Ishikawa (cell line): ENCODE measurements at regions not wholly inside any gene's neighbourhood (a gene's known extent, or its start where the extent isn't known, plus 50 kb on each side); places are given as distances from the start of the nearest gene placed in this dataset.
A peak's percentile ranks its signal among the peaks of the same experiment; 100 is the strongest.

Experiments
- CEBPB ChIP-seq: IDR thresholded peaks from 2 replicates; pipeline ENCODE4 v1.6.1; 2012
- CREB1 ChIP-seq: IDR thresholded peaks from 2 replicates; pipeline ENCODE4 v1.6.1; 2012; ENCODE audit warnings: low read depth
- EGR1 ChIP-seq: IDR thresholded peaks from 2 replicates; pipeline ENCODE4 v1.6.1; 2012
- EP300 ChIP-seq: IDR thresholded peaks from 2 replicates; pipeline ENCODE4 v1.6.1; 2012; ENCODE audit warnings: borderline replicate concordance
- FOXM1 ChIP-seq: IDR thresholded peaks from 2 replicates; pipeline ENCODE4 v1.6.1; 2012; ENCODE audit warnings: low read depth, borderline replicate concordance
- MAX ChIP-seq: IDR thresholded peaks from 2 replicates; pipeline ENCODE4 v1.6.1; 2012
- NFIC ChIP-seq: IDR thresholded peaks from 2 replicates; pipeline ENCODE4 v1.6.1; 2012
- RAD21 ChIP-seq: IDR thresholded peaks from 2 replicates; pipeline ENCODE4 v1.6.1; 2012; ENCODE audit warnings: low read depth
- REST ChIP-seq: IDR thresholded peaks from 2 replicates; pipeline ENCODE4 v1.6.1; 2012; ENCODE audit warnings: low read depth, mild to moderate bottlenecking
- TAF1 ChIP-seq: IDR thresholded peaks from 2 replicates; pipeline ENCODE4 v1.6.1; 2012; ENCODE audit warnings: low read depth, mild to moderate bottlenecking
- TCF12 ChIP-seq: IDR thresholded peaks from 2 replicates; pipeline ENCODE4 v1.6.1; 2012; ENCODE audit warnings: low read depth
- TEAD4 ChIP-seq: IDR thresholded peaks from 2 replicates; pipeline ENCODE4 v1.6.1; 2012
- USF1 ChIP-seq: IDR thresholded peaks from 2 replicates; pipeline ENCODE4 v1.6.1; 2012
- YY1 ChIP-seq: IDR thresholded peaks from 2 replicates; pipeline ENCODE4 v1.6.1; 2012; ENCODE audit warnings: low read depth
- ZBTB7A ChIP-seq: IDR thresholded peaks from 2 replicates; pipeline ENCODE4 v1.6.1; 2012; ENCODE audit warnings: low read depth

- TF ChIP-seq EGR1 (no peak), TCF12 (no peak), REST (no peak), ZBTB7A (no peak), FOXM1 (no peak), TAF1 (no peak), USF1 (no peak), RAD21 (no peak), TEAD4 (no peak), EP300 (no peak), MAX (no peak), YY1 (no peak), NFIC (no peak), CEBPB (no peak)
These were observed 63.0 kb upstream of the TRIM2 start for GRCh38 chr4:153141238-153141637.

GRCh38 chr4:153142700-153143438 lies 61.4 kb upstream of the TRIM2 start:
- TF ChIP-seq CEBPB (no peak), TEAD4 (peak; percentile 47), RAD21 (peak; percentile 93), CREB1 (no peak), NFIC (peak; percentile 86)

- peak; percentile 98 for TF ChIP-seq NFIC
- TF ChIP-seq CREB1, result no peak
- TF ChIP-seq MAX, result peak; percentile 68
- TF ChIP-seq TEAD4, result peak; percentile 93
- no peak for TF ChIP-seq TAF1
- peak; percentile 99 for TF ChIP-seq TCF12
- TF ChIP-seq FOXM1, result peak; percentile 88
- TF ChIP-seq ZBTB7A, result no peak
- no peak for TF ChIP-seq EGR1
- peak; percentile 60 for TF ChIP-seq YY1
- peak; percentile 70 for TF ChIP-seq CEBPB
- peak; percentile 96 for TF ChIP-seq EP300
- TF ChIP-seq RAD21, result peak; percentile 18
- TF ChIP-seq USF1, result no peak
These were observed 60.5 kb upstream of the TRIM2 start for GRCh38 chr4:153143527-153144348.

GRCh38 chr4:153146031-153146430 lies 58.2 kb upstream of the TRIM2 start:
- no peak for TF ChIP-seq YY1
- TF ChIP-seq TEAD4, result no peak
- no peak for TF ChIP-seq FOXM1
- no peak for TF ChIP-seq REST
- no peak for TF ChIP-seq TAF1
- TF ChIP-seq NFIC, result no peak
- no peak for TF ChIP-seq CEBPB
- no peak for TF ChIP-seq USF1
- no peak for TF ChIP-seq CREB1
- no peak for TF ChIP-seq TCF12
- no peak for TF ChIP-seq ZBTB7A
- TF ChIP-seq MAX, result no peak
- no peak for TF ChIP-seq RAD21
- TF ChIP-seq EGR1, result no peak
- TF ChIP-seq EP300, result no peak
